ENCODE measurements at regions not wholly inside any gene's neighbourhood (a gene's known extent, or its start where the extent isn't known, plus 50 kb on each side); places are given as distances from the start of the nearest gene placed in this dataset.

- no peak for TF ChIP-seq CTCF (conservative IDR thresholded peaks at IDR 0.05; ENCODE audit: low read depth, low read length)
- TF ChIP-seq EZH2phosphoT487 (IDR thresholded peaks at IDR 0.05; ENCODE audit: borderline replicate concordance, low read length): no peak
- TF ChIP-seq EZH2 (IDR thresholded peaks at IDR 0.05; ENCODE audit: low read length, unreplicated experiment): no peak
Measured at GRCh38 chr2:45211636-45212035, 202.4 kb upstream of the SIX2 start.
